WERI-Rb-1 (cell line): ENCODE measurements at regions not wholly inside any gene's neighbourhood (a gene's known extent, or its start where the extent isn't known, plus 50 kb on each side); places are given as distances from the start of the nearest gene placed in this dataset.

ENCODE experiments used
- DNase-seq: peaks from one replicate; pipeline ENCODE4 v3.0.0-alpha.2; 2020
- H3K27ac ChIP-seq: fragments of 250-450 bp; sonication (Bioruptor Pico); 2 replicates; pipeline ENCODE4 v1.5.1; 2020; ENCODE audit warnings: mild to moderate bottlenecking, moderate library complexity
- H3K27me3 ChIP-seq: fragments of 250-450 bp; sonication (Bioruptor Pico); 2 replicates; pipeline ENCODE4 v1.5.1; 2021; ENCODE audit warnings: mild to moderate bottlenecking, low read depth, moderate library complexity; ENCODE audit not compliant: insufficient read depth, severe bottlenecking
- H3K36me3 ChIP-seq: fragments of 250-450 bp; sonication (Bioruptor Pico); 2 replicates; pipeline ENCODE4 v1.5.1; 2020; ENCODE audit warnings: mild to moderate bottlenecking, moderate library complexity
- H3K4me3 ChIP-seq: 2 replicates; pipeline ENCODE4 v1.5.1; 2011; ENCODE audit warnings: low read depth, mild to moderate bottlenecking, control low read depth, low read length
- H3K9me3 ChIP-seq: fragments of 250-450 bp; sonication (Bioruptor Pico); 2 replicates; pipeline ENCODE4 v1.5.1; 2021; ENCODE audit warnings: mild to moderate bottlenecking, moderate library complexity; ENCODE audit not compliant: severe bottlenecking
- TF ChIP-seq, protein P1 (sequence below): IDR thresholded peaks from 2 replicates; pipeline ENCODE4 v1.5.1; 2011; ENCODE audit warnings: low read depth, mild to moderate bottlenecking, control low read depth, inconsistent platforms, low read length

- H3K4me3 ChIP-seq: no peak overlapping the region
- no peak overlapping the region for H3K27ac ChIP-seq
- no peak for DNase-seq
- H3K9me3 ChIP-seq: no peaks in the 10 kb centered on the region
- TF ChIP-seq, protein P1, sequence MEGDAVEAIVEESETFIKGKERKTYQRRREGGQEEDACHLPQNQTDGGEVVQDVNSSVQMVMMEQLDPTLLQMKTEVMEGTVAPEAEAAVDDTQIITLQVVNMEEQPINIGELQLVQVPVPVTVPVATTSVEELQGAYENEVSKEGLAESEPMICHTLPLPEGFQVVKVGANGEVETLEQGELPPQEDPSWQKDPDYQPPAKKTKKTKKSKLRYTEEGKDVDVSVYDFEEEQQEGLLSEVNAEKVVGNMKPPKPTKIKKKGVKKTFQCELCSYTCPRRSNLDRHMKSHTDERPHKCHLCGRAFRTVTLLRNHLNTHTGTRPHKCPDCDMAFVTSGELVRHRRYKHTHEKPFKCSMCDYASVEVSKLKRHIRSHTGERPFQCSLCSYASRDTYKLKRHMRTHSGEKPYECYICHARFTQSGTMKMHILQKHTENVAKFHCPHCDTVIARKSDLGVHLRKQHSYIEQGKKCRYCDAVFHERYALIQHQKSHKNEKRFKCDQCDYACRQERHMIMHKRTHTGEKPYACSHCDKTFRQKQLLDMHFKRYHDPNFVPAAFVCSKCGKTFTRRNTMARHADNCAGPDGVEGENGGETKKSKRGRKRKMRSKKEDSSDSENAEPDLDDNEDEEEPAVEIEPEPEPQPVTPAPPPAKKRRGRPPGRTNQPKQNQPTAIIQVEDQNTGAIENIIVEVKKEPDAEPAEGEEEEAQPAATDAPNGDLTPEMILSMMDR: no peak
- no peaks in the 10 kb centered on the region for H3K27me3 ChIP-seq
- H3K36me3 ChIP-seq: no peaks in the 10 kb centered on the region
Measured at GRCh38 chr5:118762291-118762690, 226.1 kb downstream of the DTWD2 start.

GRCh38 chr5:118761814-118762213 lies 226.5 kb downstream of the DTWD2 start:
- H3K9me3 ChIP-seq: no peaks in the 10 kb centered on the region
- no peak for DNase-seq
- H3K27me3 ChIP-seq: no peaks in the 10 kb centered on the region
- TF ChIP-seq, protein P1: no peak
- H3K4me3 ChIP-seq: no peak overlapping the region
- H3K36me3 ChIP-seq: no peaks in the 10 kb centered on the region
- no peak overlapping the region for H3K27ac ChIP-seq

DNA sequence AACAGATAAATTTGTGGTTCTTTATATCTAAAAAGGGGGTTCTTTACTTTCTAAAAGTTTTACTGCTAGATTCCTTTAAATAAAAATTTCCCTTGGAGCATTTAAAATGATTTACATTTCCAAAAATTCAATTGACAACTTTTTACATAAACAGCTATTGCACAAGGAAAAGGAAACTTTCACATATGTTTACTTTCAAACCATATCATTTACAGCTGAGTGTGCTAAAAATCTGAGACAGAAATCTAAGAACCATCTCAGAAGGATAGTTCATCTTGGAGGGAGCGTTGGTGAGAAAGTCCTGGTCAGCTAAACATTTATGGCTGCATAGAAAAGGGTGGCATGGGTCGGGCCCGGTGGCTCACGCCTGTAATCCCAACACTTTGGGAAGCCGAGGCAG lies 235.4 kb downstream of the DTWD2 start:
- Histone ChIP-seq H3K9me3 (no peaks in the 10 kb centered on the region), H3K27ac (no peak overlapping the region), H3K36me3 (no peaks in the 10 kb centered on the region), H3K4me3 (no peak overlapping the region), H3K27me3 (no peaks in the 10 kb centered on the region)
- DNase-seq: no peak
- TF ChIP-seq, protein P1: no peak

- Histone ChIP-seq H3K36me3 (no peaks in the 10 kb centered on the region), H3K27me3 (no peaks in the 10 kb centered on the region), H3K27ac (no peak overlapping the region), H3K9me3 (no peaks in the 10 kb centered on the region), H3K4me3 (no peak overlapping the region)
- TF ChIP-seq, protein P1: no peak
- DNase-seq: no peak
Measured at GRCh38 chr5:118736396-118736795, 252.0 kb downstream of the DTWD2 start.

- Histone ChIP-seq H3K27ac (no peak overlapping the region), H3K36me3 (no peaks in the 10 kb centered on the region), H3K4me3 (no peak overlapping the region), H3K9me3 (no peaks in the 10 kb centered on the region), H3K27me3 (no peaks in the 10 kb centered on the region)
- no peak for DNase-seq
- TF ChIP-seq, protein P1: no peak
Measured at GRCh38 chr5:118733394-118733793, 255.0 kb downstream of the DTWD2 start.

GRCh38 chr5:118728191-118728590 lies 260.2 kb downstream of the DTWD2 start:
- no peaks in the 10 kb centered on the region for H3K9me3 ChIP-seq
- TF ChIP-seq, protein P1: no peak
- H3K36me3 ChIP-seq: no peaks in the 10 kb centered on the region
- H3K27ac ChIP-seq: no peak overlapping the region
- H3K27me3 ChIP-seq: no peaks in the 10 kb centered on the region
- no peak for DNase-seq
- no peak overlapping the region for H3K4me3 ChIP-seq
